Suprapubic skin (tissue), 4 donors: ENCODE measurements at regions not wholly inside any gene's neighbourhood (a gene's known extent, or its start where the extent isn't known, plus 50 kb on each side); places are given as distances from the start of the nearest gene placed in this dataset.
"Not testable (repeated sequence)": the region's sequence is repeated elsewhere in the genome, so short reads cannot be mapped to it uniquely, and the experiment has no call there.

Experiments
- DNase-seq, 2 donors: peaks; one replicate each; pipeline ENCODE4 v3.0.0-alpha.2; 2019; ENCODE audit warnings: low spot score in 2 of 2
- H3K27ac ChIP-seq: fragments of 200-600 bp; sonication (generic); one replicate; pipeline ENCODE4 v1.5.1; 2019
- H3K27me3 ChIP-seq: fragments of 200-600 bp; sonication (generic); one replicate; pipeline ENCODE4 v1.5.1; 2019
- H3K36me3 ChIP-seq: fragments of 200-600 bp; sonication (generic); one replicate; pipeline ENCODE4 v1.5.1; 2019
- H3K4me1 ChIP-seq: fragments of 200-600 bp; sonication (generic); one replicate; pipeline ENCODE4 v1.5.1; 2019
- H3K4me3 ChIP-seq: fragments of 200-600 bp; sonication (generic); one replicate; pipeline ENCODE4 v1.5.1; 2019; ENCODE audit warnings: mild to moderate bottlenecking
- H3K9me3 ChIP-seq: fragments of 200-600 bp; sonication (generic); one replicate; pipeline ENCODE4 v1.5.1; 2019
- EP300 ChIP-seq: sonication (generic); formaldehyde crosslinking; IDR thresholded peaks from one replicate; pipeline ENCODE4 v1.6.1; 2017; ENCODE audit warnings: antibody characterized with exemption
- POLR2A ChIP-seq, 2 donors: fragments of 450-650 bp; IDR thresholded peaks; one replicate each; pipeline ENCODE4 v1.6.1; 2017; ENCODE audit warnings: antibody characterized with exemption in 2 of 2, mild to moderate bottlenecking in 2 of 2, moderate library complexity in 2 of 2
- POLR2AphosphoS5 ChIP-seq, 3 donors: sonication (generic); formaldehyde crosslinking; IDR thresholded peaks; one replicate each; pipeline ENCODE4 v1.6.1; 2017; ENCODE audit warnings: antibody characterized with exemption in 3 of 3
- WGBS: methylation state at CpG from one replicate; pipeline ENCODE4 v1.1.5; 2018; 5-methylcytosine and 5-hydroxymethylcytosine counted together
- TF ChIP-seq, protein P1 (sequence below), 2 donors: fragments of 200-600 bp in 1 of 2; fragments of 450-650 bp in 1 of 2; sonication (generic) in 1 of 2; IDR thresholded peaks; one replicate each; pipeline ENCODE4 v1.5.1; 2016 to 2019; ENCODE audit warnings: antibody characterized with exemption in 2 of 2, mild to moderate bottlenecking in 1 of 2, moderate library complexity in 1 of 2

DNA sequence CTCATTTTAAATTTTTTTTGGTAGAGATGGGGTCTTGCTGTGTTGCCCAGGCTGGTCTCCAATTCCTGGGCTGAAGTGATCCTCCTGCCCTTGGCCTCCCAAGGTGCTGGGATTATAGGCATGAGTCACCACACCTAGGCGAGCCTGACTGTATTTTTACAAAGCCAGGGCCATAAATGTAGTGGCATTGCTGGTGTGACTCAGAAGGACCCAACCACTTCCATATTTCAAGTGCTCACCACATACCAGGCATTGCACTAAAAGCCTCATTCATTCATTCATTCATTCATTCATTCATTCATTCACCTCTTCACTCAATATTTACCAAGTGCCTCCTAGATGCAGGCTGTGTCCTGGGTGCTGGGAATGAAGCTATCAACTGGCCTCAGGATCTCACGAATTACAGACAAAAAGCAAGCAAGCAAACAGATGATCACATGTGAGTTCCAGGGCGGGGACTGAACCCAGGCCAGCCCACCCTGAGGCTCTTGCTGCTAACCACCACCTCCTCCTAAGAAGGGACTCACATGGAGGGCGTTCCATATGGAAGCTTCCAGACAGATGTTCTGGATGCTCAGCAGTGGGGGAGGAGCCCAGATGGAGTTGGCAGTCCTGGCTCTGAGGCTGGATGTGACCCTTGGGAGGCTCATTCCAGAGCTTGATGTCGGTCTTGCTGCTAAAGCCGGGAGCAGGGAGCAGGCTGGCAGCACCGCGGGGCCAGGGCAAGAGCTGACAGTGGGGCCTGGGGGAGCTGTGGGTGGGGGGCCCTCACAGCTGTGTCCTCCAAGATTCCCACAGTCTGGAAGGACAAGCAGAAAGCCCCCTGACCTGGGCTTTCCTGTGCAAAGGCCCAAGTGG, 158.8 kb downstream of the CTTN start:
- TF ChIP-seq, protein P1, sequence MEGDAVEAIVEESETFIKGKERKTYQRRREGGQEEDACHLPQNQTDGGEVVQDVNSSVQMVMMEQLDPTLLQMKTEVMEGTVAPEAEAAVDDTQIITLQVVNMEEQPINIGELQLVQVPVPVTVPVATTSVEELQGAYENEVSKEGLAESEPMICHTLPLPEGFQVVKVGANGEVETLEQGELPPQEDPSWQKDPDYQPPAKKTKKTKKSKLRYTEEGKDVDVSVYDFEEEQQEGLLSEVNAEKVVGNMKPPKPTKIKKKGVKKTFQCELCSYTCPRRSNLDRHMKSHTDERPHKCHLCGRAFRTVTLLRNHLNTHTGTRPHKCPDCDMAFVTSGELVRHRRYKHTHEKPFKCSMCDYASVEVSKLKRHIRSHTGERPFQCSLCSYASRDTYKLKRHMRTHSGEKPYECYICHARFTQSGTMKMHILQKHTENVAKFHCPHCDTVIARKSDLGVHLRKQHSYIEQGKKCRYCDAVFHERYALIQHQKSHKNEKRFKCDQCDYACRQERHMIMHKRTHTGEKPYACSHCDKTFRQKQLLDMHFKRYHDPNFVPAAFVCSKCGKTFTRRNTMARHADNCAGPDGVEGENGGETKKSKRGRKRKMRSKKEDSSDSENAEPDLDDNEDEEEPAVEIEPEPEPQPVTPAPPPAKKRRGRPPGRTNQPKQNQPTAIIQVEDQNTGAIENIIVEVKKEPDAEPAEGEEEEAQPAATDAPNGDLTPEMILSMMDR (IDR thresholded peaks at IDR 0.05), result no peak
- Histone ChIP-seq H3K9me3 (no peaks in the 10 kb centered on the region), H3K4me1 (peaks cover 7% of the 10 kb centered on the region), H3K27me3 (peaks cover 3% of the 10 kb centered on the region), H3K36me3 (no peaks in the 10 kb centered on the region), H3K27ac (no peak overlapping the region), H3K4me3 (no peak overlapping the region)
- WGBS, result 33% methylated on average over 6 of the region's 8 CpGs
- DNase-seq, result no peak

- DNase-seq, result no peak
- Histone ChIP-seq H3K4me1 (peaks cover 7% of the 10 kb centered on the region), H3K9me3 (no peaks in the 10 kb centered on the region), H3K27me3 (no peaks in the 10 kb centered on the region), H3K4me3 (no peak overlapping the region), H3K27ac (no peak overlapping the region), H3K36me3 (no peaks in the 10 kb centered on the region)
- TF ChIP-seq, protein P1 (IDR thresholded peaks at IDR 0.05), result no peak
- TF ChIP-seq POLR2A (IDR thresholded peaks at IDR 0.05) (no peak), POLR2AphosphoS5 (IDR thresholded peaks at IDR 0.05) (no peak), EP300 (no peak)
- WGBS, result 64% methylated on average over 9 of the region's 27 CpGs
Measured at GRCh38 chr11:70557742-70558485, 159.6 kb downstream of the CTTN start.

DNA sequence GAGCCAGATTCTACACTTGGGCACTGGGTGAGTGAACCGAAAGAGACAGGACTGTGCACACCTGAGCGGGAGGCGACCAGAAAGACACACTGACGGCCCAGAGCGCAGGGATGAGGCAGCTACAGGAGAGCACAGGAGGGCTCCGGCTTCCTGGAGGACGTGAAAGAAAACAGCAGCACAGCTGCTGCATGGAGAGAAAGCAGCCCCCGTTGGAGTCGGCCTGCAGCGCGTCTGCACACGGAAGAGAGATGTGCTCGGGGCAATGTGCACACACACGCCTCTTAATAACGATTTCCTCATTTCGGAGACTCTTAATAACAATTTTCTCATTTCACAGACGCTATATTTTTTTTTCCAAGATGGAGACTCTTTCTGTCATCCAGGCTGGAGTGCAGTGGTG, 160.4 kb downstream of the CTTN start:
- Histone ChIP-seq H3K4me3 (no peak overlapping the region), H3K36me3 (no peaks in the 10 kb centered on the region), H3K27ac (no peak overlapping the region), H3K4me1 (peaks cover 7% of the 10 kb centered on the region), H3K9me3 (no peaks in the 10 kb centered on the region), H3K27me3 (no peaks in the 10 kb centered on the region)
- TF ChIP-seq, protein P1 (IDR thresholded peaks at IDR 0.05), result no peak
- TF ChIP-seq POLR2A (IDR thresholded peaks at IDR 0.05) (no peak), EP300 (no peak), POLR2AphosphoS5 (IDR thresholded peaks at IDR 0.05) (no peak)
- DNase-seq, result no peak
- 64% methylated on average over 17 of the region's 17 CpGs for WGBS

DNA sequence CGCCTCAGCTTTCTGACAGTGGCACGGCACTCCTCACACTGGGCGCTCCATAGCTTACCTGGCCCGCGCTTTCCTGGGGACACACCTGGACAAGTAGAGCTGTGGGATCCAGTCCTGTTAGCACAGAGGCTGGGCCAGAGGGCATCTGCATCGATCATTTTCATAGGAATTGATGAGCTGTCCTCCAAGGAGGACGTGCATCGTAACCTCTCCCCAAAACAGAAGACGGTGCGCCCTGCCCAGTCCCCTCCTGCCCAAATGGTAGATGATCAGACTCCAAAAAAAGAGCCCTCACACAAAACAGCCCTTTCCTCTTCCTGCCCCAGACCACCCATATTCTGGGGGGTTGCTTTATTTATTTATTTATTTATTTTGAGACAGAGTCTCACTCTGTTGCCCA, 161.2 kb downstream of the CTTN start:
- H3K27me3 ChIP-seq, result no peaks in the 10 kb centered on the region
- no peak for DNase-seq
- no peaks in the 10 kb centered on the region for H3K9me3 ChIP-seq
- H3K4me3 ChIP-seq, result no peak overlapping the region
- no peaks in the 10 kb centered on the region for H3K36me3 ChIP-seq
- 85% methylated on average over 10 of the region's 10 CpGs for WGBS
- H3K27ac ChIP-seq, result no peak overlapping the region
- no peak for TF ChIP-seq EP300
- TF ChIP-seq POLR2AphosphoS5 (IDR thresholded peaks at IDR 0.05), result no peak
- no peak for TF ChIP-seq POLR2A (IDR thresholded peaks at IDR 0.05)
- TF ChIP-seq, protein P1 (IDR thresholded peaks at IDR 0.05), result no peak
- peaks cover 7% of the 10 kb centered on the region for H3K4me1 ChIP-seq

GRCh38 chr11:70560621-70561020, 162.3 kb downstream of the CTTN start:
- not testable (repeated sequence) for H3K36me3 ChIP-seq, H3K27ac ChIP-seq, H3K27me3 ChIP-seq, DNase-seq, H3K4me3 ChIP-seq, H3K9me3 ChIP-seq, H3K4me1 ChIP-seq
- 93% methylated on average over 13 of the region's 13 CpGs for WGBS
